PFSK-1 (cell line): ENCODE measurements at regions not wholly inside any gene's neighbourhood (a gene's known extent, or its start where the extent isn't known, plus 50 kb on each side); places are given as distances from the start of the nearest gene placed in this dataset.

Source experiments
- FOXP2 ChIP-seq: optimal IDR thresholded peaks from 2 replicates; pipeline ENCODE3; 2011; ENCODE audit warnings: borderline replicate concordance, control low read depth, inconsistent platforms; ENCODE audit not compliant: insufficient read depth; ENCODE audit errors: extremely low read length, extremely low read depth
- POLR2AphosphoS5 ChIP-seq: IDR thresholded peaks from 2 replicates; pipeline ENCODE4 v1.6.1; 2012; ENCODE audit warnings: low read depth, mild to moderate bottlenecking, control low read depth, low read length, moderate library complexity
- REST ChIP-seq, 2 experiments: IDR thresholded peaks; 2 replicates each; pipeline versions ENCODE4 v1.6.1 to v1.8.0; 2011 to 2012; ENCODE audit warnings: low read depth in 2 of 2, low read length in 2 of 2, control low read depth in 1 of 2, inconsistent platforms in 1 of 2, mild to moderate bottlenecking in 1 of 2, moderate library complexity in 1 of 2; ENCODE audit not compliant: insufficient read depth in 1 of 2
- TAF1 ChIP-seq: IDR thresholded peaks from 2 replicates; pipeline ENCODE4 v1.6.1; 2012; ENCODE audit warnings: low read length, control low read depth, borderline replicate concordance; ENCODE audit not compliant: insufficient read depth

GRCh38 chr18:73101977-73102376, 234.2 kb upstream of the NETO1 start:
- TF ChIP-seq REST (IDR thresholded peaks at IDR 0.05; ENCODE audit: insufficient read depth in 1 of 2, low read depth in 2 of 2, low read length in 2 of 2) (no peak), POLR2AphosphoS5 (no peak), TAF1 (no peak), FOXP2 (no peak)
